Activated CD4-positive, alpha-beta T cell treated with anti-CD3 and anti-CD28 coated beads for 4 hours (primary cell): ENCODE measurements at regions not wholly inside any gene's neighbourhood (a gene's known extent, or its start where the extent isn't known, plus 50 kb on each side); places are given as distances from the start of the nearest gene placed in this dataset.
"Not testable (repeated sequence)": the region's sequence is repeated elsewhere in the genome, so short reads cannot be mapped to it uniquely, and the experiment has no call there.

Source experiments
- DNase-seq, 2 donors: peaks; one replicate each; pipeline ENCODE4 v3.0.0-alpha.2; 2020

DNA sequence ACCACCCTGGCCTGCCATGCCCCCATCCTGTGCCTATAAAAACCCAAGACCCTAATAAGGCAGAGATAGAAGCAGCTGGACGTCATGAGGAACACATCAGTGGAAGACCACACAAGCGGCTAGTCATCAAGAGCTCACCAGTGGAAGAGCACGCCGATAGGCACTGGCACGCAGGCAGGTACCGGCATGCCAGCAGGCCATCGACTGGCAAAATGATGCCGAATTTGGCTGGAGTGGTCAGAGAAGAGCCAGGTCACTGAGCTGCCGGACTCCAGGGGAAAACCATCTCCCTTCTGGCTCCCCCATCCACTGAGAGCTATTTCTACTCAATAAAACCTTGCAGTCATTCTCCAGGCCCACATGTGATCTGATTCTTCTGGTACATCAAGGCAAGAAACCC lies 227.6 kb upstream of the EXOC2 start:
- DNase-seq: no peak

DNA sequence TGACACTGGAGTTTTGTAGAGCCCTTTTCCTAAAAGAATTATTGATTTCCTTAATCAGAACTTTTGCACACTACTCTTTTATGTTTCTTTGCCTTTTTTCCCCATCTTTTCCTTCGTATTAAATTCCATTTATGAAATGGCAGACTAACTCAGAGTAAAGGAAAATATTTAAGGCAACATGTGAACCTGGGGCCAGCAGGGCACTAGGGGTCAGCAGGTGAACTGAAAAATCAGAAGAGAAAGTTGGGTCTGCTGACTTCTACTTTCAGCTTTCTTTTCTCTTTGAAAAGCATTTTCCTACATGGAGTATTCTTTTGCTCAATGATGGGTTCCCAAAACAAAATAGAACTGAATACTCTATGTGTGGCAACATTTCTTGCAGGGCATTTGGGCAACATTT lies 226.6 kb upstream of the EXOC2 start:
- DNase-seq: no peak

DNA sequence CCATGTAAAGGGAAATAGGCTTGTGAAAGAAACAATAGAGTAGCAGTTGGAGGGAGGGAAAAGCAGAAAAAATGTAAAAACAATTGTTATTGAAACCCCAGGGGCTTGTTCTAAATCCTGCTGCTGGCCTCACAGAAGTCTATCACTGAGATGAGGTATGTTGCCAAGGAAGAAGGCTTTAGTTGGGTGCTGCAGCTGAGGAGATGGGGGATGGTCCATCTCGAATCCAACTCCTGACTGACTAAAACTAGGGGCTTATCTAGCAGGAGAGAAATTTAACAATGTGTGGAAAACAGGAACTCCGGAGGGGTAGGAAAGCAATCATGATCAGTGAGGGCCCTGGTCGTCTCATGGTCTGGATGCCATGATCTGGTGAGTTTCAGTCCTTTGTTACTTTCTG lies 225.0 kb upstream of the EXOC2 start:
- DNase-seq: no peak

DNA sequence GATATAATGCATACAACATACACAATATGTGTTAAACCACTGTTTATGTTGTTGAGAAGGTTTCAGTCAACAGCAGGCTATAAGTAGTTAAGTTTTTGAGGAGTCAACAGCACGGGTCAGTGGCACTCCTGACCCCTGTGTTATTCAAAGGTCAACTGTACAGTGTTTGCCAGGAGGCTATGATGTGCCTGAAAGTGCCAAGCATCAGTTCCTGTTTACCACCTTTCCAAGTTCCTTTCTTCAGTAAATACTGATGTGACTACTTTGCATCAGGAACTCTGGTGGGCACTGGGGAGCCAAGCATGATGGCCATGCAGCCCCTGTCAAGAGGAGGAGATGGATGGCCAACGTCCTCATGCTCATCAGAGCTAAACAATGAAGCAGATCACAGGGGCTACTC lies 224.4 kb upstream of the EXOC2 start:
- DNase-seq: no peak

DNA sequence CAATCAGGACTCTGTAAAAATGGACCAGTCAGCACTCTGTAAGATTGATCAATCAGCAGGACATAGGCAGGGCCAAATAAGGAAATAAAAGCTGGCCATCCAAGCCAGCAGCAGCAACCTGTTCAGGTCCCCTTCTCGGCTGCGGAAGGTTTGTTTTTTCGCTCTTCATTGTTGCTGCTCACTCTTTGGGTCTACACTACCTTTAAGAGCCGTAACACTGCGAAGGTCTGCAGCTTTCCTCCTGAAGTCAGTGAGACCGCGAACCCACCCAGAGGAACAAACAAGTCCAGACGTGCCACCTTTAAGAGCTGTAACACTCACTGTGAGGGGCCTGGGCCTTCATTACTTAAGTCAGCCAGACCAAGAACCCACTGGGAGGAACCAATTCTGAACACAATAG lies 223.2 kb upstream of the EXOC2 start:
- no peak for DNase-seq

DNA sequence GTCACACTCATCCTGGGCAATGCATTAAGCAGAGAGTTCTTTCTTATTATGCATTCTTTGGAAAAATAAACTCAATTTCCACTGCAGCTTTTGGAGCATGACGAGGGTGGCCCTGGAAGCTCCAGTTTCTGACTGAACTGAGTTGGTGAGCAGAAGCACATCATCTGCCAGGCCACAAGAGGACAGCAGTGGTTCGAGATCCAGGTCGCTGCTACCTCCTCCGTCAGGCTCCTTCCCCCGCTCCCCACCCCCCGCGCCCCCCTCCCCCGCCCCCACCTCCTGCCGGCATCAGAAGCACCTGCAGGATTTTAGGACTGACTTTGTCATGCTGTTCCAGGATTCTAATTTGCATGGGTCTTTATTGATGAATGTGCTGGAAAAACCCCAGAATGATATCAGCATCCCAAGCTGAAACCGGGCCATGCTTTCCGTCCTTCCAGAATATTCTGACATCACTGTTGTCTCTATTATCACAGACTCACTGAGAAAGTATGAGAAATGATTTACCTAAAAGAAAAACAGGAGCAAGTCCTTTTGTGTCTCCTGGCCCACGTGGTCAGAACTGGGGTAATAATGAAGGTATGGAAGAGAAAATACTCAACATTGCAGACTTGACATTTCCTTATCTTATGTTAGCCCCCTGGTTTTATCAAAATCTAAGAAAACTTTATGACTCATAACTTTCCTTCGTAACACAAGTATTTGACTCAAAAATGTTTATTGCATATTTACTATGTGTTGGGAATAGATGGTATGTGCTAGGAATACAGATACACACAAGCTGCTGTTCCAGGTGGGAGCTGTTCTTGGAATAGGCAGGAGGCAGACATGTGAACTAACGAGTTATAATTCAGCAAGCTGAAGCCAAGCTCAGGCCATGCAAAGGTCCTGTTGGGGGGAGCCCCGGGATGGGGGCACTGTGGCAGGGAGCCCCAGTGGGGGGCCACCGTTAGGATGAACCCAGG lies 220.2 kb upstream of the EXOC2 start:
- no peak for DNase-seq

DNA sequence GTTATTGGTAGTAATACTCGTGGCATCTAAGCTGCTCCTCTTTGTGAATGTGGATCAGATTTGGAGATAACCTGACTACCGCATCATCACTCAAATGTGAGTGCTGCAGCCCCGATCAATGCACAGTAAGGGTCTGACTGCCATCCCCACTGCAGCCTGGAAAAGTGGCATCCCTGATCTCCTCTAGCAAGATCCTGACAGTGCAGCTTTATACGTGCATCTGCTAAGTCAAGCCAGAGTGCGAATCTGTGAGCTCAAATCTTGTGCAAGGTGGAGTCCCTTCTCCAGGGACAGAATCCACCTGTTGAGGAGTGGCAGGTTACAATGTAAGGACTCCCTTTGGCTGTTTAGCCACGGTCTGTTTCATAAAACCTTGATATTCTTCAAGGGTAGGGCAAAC lies 215.0 kb upstream of the EXOC2 start:
- no peak for DNase-seq

DNA sequence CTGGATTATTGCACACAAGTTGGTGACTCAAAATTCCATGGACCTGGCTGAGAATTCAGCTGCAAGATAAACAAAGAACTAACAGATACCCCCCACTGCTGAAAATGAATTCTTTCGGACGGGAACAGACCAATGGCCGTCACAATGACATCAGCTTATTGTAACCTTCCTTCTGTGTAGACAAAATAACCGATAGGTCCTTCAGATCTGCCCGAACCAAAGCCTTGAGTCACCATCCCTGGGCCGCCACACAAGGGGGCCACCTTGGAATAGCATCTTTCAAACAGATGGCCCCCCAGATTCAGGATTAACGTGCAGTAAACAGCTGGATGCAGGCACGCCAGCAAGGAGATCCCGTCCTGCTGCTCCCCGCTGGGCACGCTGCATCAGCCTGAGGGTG lies 214.0 kb upstream of the EXOC2 start:
- DNase-seq: no peak

DNA sequence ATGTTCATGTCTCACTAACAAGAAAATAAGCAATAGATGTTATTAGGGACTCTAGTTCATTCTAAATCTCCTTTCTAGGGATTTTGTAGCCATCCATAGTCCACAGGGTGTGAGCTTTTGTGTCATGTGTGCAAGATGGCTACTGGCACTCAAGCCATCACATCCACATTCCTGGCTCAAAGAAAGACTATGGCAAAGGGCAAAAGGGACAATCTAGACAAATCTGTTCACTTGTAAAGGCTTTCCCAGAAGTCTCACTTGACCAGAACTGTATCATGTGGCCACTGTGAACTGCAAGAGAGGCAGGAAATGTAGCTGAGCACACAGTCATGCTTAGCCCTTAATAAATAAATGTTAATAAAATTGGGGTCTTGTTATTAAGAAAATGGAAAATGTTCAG lies 212.6 kb upstream of the EXOC2 start:
- no peak for DNase-seq

DNA sequence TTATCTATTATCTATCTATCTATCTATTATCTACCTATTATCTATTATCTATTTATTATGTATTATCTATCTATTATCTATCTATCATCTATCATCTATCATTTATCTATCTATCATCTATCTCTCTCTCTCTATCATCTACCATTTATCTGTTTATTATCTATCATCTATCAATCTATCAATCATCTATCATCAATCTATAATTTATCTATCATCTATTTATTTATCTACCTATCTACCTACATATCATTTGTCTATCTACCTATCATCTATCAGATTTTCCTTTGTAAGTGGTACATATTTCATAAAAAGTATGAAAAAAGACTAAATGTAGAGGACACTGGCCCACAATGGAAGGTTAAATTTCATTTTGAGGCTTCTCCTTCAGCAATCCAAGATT lies 212.1 kb upstream of the EXOC2 start:
- DNase-seq: no peak

DNA sequence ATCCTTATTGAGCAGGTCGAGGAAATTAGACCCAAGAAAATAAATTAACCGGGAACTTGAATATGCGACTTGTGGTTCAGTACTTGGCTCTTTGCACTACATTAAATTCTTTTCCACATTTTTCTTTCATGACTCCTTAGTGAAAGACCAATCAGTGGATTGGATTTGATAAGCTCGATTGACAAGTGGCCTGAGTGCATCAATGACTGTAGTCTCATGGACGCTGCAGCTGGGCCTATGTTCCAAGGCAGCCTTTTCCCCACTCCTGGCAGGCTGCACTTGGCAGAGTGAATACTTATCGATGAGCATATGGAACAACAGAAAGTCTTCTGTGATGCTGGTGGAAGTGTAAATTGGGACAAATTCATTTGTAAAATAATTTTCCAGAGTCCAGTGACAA lies 210.8 kb upstream of the EXOC2 start:
- no peak for DNase-seq

DNA sequence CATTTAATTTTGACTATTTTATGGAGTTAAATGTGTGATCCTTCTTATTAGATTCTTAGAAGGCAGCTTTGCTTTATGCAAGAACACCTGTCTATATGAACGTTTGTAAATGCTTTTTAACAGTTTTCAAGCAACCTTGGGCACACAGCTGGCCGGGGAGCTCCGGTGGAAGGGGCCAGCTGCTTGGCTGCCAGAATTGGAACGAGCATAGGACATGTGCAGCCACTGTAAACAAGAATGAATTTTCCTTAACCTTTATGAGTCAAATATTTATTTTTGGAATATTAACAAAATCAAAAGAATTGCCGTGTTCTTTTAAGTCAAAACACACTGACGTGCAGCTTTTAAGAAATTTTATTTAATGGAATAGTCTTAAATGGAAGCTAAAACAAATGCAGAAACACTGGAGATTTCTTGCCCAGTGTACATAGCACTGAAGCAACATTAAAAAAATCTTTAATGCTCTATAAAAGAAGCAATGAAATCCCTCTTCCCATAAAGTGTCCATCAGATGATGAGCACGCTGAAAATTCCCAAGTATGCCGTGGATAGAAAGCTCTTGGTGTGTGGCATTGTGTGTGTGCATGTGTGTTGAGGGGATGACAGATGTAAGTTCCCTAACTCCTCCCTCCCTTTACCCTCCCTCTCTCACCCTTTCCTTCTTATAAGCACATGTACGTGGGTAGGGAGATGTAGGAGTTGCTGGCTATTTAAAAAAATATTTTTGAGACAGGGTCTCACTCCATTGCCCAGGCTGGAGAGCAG lies 208.9 kb upstream of the EXOC2 start:
- DNase-seq: no peak

DNA sequence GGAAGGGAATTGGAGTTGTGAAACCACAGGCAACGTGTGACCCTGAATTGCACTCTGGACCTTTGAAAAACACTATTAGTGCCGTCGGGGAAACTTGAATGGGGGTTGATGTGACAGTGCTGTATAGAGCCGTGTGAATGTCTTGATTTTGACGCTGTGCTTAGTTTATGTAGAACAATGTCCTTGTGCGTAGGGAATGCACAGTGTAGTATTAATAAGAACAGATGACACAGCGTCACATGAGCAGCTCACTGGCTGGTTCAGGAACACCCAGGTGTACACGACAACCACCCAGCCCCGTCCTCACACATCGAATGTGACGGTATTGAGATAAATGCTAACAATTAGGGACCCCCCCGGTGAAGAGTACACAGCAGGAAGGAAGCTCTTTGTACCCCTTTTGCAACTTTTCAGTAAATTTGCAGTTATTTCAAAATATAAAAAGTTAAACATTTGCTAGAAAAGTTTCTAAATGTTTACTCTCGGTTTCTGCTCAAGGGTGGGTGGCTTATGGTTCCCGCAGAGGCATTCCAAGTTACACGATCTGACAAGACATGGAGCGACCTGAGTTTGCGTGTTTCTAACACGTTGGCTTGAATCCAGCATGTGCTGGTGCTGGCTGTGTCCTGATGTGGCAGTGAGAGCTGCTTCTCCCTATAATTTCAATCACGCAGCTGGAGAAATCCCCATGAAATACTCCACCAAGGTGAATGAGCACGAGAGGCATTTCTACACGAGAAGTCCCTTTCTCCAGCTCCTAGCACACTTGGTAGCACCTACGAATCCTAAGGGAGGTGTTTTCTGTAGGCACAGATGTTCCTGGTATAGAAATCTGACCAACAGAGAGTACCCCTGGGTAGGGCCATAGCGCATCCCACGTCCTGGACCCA lies 208.0 kb upstream of the EXOC2 start:
- DNase-seq: no peak

DNA sequence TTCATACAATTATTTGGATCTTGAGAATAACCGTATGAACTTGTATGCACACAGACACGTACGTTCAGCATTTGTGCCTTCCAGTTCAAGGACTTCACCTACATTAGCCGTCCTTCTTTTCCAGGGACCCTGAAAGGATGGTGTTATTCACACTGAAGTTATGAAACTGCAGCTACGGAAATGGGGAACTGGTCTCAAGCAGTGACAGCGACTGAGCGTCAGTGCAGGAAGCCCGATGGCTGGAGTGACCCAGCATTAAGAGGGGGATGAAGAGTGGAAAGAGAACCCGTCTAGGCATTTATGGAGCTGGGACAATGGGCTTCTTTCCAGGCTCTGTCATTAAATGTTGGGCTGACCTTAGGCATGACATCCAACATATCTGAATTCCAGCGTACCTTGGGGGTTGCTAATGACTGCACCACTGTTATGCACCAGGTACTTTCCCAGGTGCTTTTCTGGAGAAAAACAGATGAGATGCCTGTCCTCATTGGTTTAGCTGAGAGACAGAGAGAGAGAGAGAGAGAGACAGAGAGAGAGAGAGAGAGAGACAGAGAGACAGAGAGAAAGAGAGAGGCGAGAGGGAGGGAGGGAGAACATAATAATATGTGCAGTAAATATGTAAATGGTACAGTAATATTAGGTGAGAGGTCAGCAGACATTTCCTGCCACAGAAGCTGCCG lies 204.7 kb upstream of the EXOC2 start:
- no peak for DNase-seq

DNA sequence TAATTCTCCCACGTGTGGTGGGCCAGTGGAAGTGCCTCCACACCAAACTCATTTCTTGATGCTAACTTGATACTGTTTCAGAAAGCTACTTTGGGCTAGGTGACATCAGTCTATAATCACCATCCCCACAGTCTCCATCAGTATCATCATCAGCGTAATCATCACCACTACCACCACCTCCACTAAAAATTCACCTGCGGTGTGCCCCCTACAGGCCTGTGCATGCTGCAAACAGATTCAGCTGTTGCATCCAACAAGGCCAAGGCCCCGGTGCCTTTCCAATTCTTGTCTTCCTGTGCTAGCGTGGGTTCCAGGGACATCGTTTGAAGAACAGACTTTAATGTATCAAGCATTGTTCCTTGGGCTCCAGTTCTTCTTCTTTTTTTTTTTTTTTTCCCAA lies 201.3 kb upstream of the EXOC2 start:
- DNase-seq: no peak

DNA sequence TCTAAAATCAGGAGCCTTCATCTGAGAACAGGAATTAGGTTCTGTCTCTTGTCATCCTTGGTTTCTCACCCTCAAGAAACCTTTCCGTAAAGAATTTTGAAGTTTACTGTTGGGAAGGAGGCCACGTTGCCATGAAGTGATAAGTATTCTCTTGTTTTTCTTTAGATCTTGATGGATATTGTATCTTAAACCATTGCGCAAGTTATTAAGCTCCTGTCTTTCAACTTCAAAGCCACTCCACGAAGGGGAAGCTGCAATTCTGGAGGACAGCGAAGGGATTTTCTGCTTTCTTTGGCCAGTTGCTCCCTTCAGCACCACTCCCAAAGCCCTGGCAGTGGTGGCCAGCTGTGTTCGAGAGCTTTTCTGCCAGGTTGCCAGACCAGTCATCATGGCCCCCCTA lies 198.1 kb upstream of the EXOC2 start:
- no peak for DNase-seq

DNA sequence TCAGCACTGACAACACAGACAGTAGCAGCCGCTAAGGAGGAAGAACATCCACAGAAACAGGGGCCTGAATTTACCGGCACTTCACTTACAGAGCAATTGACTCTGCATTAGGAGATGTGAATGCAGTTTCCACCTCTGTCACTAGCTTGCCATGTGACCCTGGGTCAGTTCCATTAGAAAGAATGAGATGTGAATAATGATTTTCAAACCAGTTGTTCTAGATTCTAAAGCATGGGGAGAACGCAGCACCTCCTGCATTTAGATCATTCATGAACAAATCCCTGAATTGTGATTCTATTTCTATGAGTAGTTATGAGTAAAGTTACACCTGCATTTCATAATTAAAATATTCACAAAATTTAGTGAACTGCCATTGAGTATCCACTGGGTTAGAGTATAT lies 197.3 kb upstream of the EXOC2 start:
- DNase-seq: no peak

DNA sequence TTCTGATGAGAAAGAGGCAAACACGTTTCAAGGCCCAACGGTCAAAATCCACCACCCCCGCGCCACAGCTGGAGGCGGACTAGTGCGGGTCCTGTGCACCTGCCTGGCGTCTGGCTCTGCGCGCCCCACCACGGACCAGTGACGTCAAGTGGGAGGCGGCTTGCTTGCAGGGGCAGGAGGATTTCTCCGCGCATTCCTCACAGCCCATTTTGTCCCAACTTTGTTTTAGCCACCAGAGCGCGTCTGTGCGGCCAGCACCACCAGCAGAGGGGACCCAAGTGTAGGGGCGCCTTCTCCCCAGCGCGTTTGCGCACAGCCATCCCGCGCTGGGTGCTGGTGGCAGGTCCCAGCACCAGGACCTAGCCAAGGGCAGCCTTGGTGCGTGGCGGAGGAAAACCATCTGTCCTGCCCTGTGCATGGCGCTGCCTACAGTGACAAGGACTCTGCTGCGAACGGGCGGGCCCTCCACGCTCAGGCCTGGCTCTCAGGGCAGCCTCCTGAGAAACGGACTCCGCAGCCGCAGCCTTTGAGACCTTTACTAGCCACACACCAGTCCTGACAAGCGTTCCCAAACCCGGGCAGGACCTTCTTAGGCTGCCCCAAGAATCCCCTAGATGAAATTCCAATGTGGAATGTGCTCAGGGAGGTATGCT lies 194.8 kb upstream of the EXOC2 start:
- no peak for DNase-seq

DNA sequence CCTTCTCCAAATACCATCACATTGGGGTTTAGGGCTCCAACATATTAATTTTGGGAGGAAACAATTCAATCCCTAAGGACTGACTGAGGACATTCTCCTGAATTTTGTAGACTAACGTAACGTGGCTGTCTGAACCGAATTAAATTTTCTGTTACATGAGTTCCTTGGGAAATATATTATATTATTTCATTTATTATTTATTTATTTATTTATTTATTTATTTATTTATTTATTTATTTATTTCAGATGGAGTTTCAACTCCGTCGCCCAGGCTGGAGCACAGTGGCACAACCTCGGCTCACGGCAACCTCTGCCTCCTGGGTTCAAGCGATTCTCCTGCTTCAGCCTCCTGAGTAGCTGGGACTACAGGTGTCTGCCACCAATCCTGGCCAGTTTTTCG lies 193.2 kb upstream of the EXOC2 start:
- not testable (repeated sequence) for DNase-seq

DNA sequence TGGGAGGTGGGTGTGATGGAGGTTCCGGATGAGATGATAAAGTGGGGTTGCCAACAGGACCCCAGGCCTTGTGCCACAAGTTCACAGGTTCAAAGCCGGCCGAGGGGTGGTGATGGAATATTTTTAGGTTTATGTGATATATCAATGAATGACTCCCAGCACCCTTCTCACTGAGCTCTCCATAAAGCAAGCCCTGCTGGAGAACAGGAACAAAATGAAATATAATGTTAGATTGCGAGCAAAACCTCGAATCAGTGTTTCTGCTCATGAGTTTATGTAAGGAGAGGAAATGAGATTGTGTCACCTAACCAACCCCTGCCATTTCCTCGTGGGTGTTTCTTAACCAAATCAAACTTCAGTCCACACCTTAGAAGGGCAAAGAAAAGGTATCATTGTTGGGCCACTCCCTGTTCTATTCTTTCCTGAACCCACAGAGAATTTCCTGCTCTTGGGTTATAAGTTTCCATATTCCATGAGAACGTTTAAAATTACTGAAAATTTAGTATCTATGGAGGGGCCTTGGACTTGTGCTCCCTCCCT lies 192.2 kb upstream of the EXOC2 start:
- DNase-seq: no peak

DNA sequence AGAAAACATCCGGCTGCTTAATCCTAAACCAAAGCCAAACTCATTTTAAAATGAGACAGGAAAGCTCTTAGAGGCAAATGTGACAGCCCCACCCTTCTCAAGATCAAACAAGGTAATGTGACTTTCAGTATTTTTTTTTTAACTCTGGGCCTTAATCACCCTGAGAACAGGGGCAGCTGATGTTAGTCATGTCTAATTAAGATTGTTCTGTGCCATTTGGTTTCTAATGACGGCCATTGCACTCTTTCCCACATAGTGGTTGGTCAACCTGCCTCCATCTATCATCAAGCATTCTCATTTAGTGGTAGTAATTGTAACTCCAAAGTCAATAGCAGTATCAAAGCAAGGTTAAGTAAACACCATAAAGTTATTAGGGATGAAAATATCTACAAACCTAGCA lies 191.6 kb upstream of the EXOC2 start:
- DNase-seq: no peak

DNA sequence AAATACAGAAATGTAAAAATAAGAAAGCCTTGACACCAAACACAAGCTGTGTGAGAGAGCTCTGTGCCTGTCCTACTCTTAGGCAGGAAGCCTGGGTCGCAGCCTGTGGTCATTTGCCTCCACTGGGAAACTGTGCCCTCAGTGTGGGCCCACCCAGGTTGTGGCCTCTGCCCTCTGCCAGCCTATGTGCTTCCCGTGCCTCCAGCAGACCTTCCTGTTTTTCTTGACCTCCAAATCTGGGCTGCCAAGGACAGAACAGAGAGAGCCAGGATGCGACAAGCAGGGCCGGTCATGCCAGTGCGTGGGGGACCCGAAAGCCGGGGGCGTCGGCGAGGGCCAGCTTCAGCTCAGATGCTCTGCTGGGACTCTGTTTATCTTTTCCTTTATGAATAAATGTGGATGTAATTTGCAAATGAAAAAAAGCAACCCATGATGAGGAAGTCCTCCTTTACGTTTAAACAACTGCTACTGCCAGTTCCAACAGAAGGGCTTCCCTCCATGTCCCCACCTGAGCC lies 189.2 kb upstream of the EXOC2 start:
- DNase-seq: no peak
